ENCODE measurements at regions not wholly inside any gene's neighbourhood (a gene's known extent, or its start where the extent isn't known, plus 50 kb on each side); places are given as distances from the start of the nearest gene placed in this dataset.
A peak's percentile ranks its signal among the peaks of the same experiment; 100 is the strongest.

GRCh38 chr4:170675568-170676262 is 586.0 kb upstream of the AADAT start:
- Histone ChIP-seq H3K36me3 (ENCODE audit: control insufficient read depth in 1 of 2, insufficient read depth in 2 of 2, low read length in 1 of 2) (no peaks in the 10 kb centered on the region), H3K27ac (ENCODE audit: low read depth in 1 of 2, low read length in 2 of 2) (no peak overlapping the region), H3K27me3 (ENCODE audit: control insufficient read depth in 1 of 2, insufficient read depth in 2 of 2, low read length in 1 of 2) (no peaks in the 10 kb centered on the region), H3K4me1 (ENCODE audit: control insufficient read depth in 1 of 2, insufficient read depth in 2 of 2, low read length in 2 of 2) (peaks cover 3 to 8% of the 10 kb centered on the region in 2 donors), H3K9me3 (ENCODE audit: control insufficient read depth, low read length) (no peaks in the 10 kb centered on the region), H3K4me3 (ENCODE audit: low read length in 2 of 2) (no peak overlapping the region)
- intact Hi-C loops (cut with DNase I): loop anchor here in 1 of 2 donors (10.0 kb wide), 1 partner anchor 61 kb away; no protein-coding TSS in a partner anchor
- WGBS, 2 donors: 45 to 50% methylated on average over 2 of the region's 2 CpGs
- DNase-seq: no peak
- no peak for ATAC-seq (ENCODE audit: low FRiP score)

GRCh38 chr4:170674176-170674575 is 584.4 kb upstream of the AADAT start:
- Histone ChIP-seq H3K4me1 (ENCODE audit: control insufficient read depth in 1 of 2, insufficient read depth in 2 of 2, low read length in 2 of 2) (peaks cover 3 to 8% of the 10 kb centered on the region in 2 donors), H3K9me3 (ENCODE audit: control insufficient read depth, low read length) (no peaks in the 10 kb centered on the region), H3K36me3 (ENCODE audit: control insufficient read depth in 1 of 2, insufficient read depth in 2 of 2, low read length in 1 of 2) (no peaks in the 10 kb centered on the region), H3K4me3 (ENCODE audit: low read length in 2 of 2) (no peak overlapping the region), H3K27me3 (ENCODE audit: control insufficient read depth in 1 of 2, insufficient read depth in 2 of 2, low read length in 1 of 2) (no peaks in the 10 kb centered on the region), H3K27ac (ENCODE audit: low read depth in 1 of 2, low read length in 2 of 2) (no peak overlapping the region)
- DNase-seq: no peak
- intact Hi-C loops (cut with DNase I): loop anchor here in 1 of 2 donors (10.0 kb wide), 1 partner anchor 59 kb away; no protein-coding TSS in a partner anchor
- ATAC-seq (ENCODE audit: low FRiP score): no peak
- 76 to 80% methylated on average over 1 of the region's 1 CpG for WGBS, 2 donors

GRCh38 chr4:170672381-170672965 is 582.7 kb upstream of the AADAT start:
- H3K36me3 ChIP-seq (ENCODE audit: control insufficient read depth in 1 of 2, insufficient read depth in 2 of 2, low read length in 1 of 2): no peaks in the 10 kb centered on the region
- 0% methylated on average over 1 of the region's 1 CpG for WGBS, 2 donors
- no peaks in the 10 kb centered on the region for H3K9me3 ChIP-seq (ENCODE audit: control insufficient read depth, low read length)
- H3K4me1 ChIP-seq (ENCODE audit: control insufficient read depth in 1 of 2, insufficient read depth in 2 of 2, low read length in 2 of 2): peaks cover 3 to 8% of the 10 kb centered on the region in 2 donors
- DNase-seq: no peak
- no peak overlapping the region for H3K4me3 ChIP-seq (ENCODE audit: low read length in 2 of 2)
- H3K27ac ChIP-seq (ENCODE audit: low read depth in 1 of 2, low read length in 2 of 2): peak overlapping the region in 1 of 2 donors; percentile 63
- H3K27me3 ChIP-seq (ENCODE audit: control insufficient read depth in 1 of 2, insufficient read depth in 2 of 2, low read length in 1 of 2): no peaks in the 10 kb centered on the region
- intact Hi-C loops (cut with DNase I): loop anchor here in 1 of 2 donors (10.0 kb wide), 1 partner anchor 58 kb away; no protein-coding TSS in a partner anchor
- no peak for ATAC-seq (ENCODE audit: low FRiP score)

- no peak overlapping the region for H3K4me3 ChIP-seq (ENCODE audit: low read length in 2 of 2)
- H3K36me3 ChIP-seq (ENCODE audit: control insufficient read depth in 1 of 2, insufficient read depth in 2 of 2, low read length in 1 of 2): no peaks in the 10 kb centered on the region
- H3K27ac ChIP-seq (ENCODE audit: low read depth in 1 of 2, low read length in 2 of 2): no peak overlapping the region
- intact Hi-C loops (cut with DNase I): loop anchor here in 1 of 2 donors (10.0 kb wide), 1 partner anchor 56 kb away; no protein-coding TSS in a partner anchor
- peaks cover 3 to 10% of the 10 kb centered on the region in 2 donors for H3K4me1 ChIP-seq (ENCODE audit: control insufficient read depth in 1 of 2, insufficient read depth in 2 of 2, low read length in 2 of 2)
- ATAC-seq (ENCODE audit: low FRiP score): no peak
- DNase-seq: no peak
- WGBS, 2 donors: 48 to 94% methylated on average over 1 of the region's 1 CpG
- H3K27me3 ChIP-seq (ENCODE audit: control insufficient read depth in 1 of 2, insufficient read depth in 2 of 2, low read length in 1 of 2): no peaks in the 10 kb centered on the region
- H3K9me3 ChIP-seq (ENCODE audit: control insufficient read depth, low read length): no peaks in the 10 kb centered on the region
These were observed 581.4 kb upstream of the AADAT start for GRCh38 chr4:170671171-170671570.

GRCh38 chr4:170667814-170668213 is 578.1 kb upstream of the AADAT start:
- Histone ChIP-seq H3K4me1 (ENCODE audit: control insufficient read depth in 1 of 2, insufficient read depth in 2 of 2, low read length in 2 of 2) (peaks cover 3 to 5% of the 10 kb centered on the region in 2 donors), H3K9me3 (ENCODE audit: control insufficient read depth, low read length) (no peaks in the 10 kb centered on the region), H3K4me3 (ENCODE audit: low read length in 2 of 2) (no peak overlapping the region), H3K27me3 (ENCODE audit: control insufficient read depth in 1 of 2, insufficient read depth in 2 of 2, low read length in 1 of 2) (no peaks in the 10 kb centered on the region), H3K36me3 (ENCODE audit: control insufficient read depth in 1 of 2, insufficient read depth in 2 of 2, low read length in 1 of 2) (no peaks in the 10 kb centered on the region), H3K27ac (ENCODE audit: low read depth in 1 of 2, low read length in 2 of 2) (no peak overlapping the region)
- no peak for DNase-seq
- intact Hi-C loops (cut with DNase I): no loop called here
- 90 to 94% methylated on average over 4 of the region's 4 CpGs for WGBS, 2 donors
- no peak for ATAC-seq (ENCODE audit: low FRiP score)

GRCh38 chr4:170666909-170667308 is 577.2 kb upstream of the AADAT start:
- H3K27ac ChIP-seq (ENCODE audit: low read depth in 1 of 2, low read length in 2 of 2): no peak overlapping the region
- peaks cover 0 to 3% of the 10 kb centered on the region in 2 donors for H3K4me1 ChIP-seq (ENCODE audit: control insufficient read depth in 1 of 2, insufficient read depth in 2 of 2, low read length in 2 of 2)
- no peak overlapping the region for H3K4me3 ChIP-seq (ENCODE audit: low read length in 2 of 2)
- no peaks in the 10 kb centered on the region for H3K27me3 ChIP-seq (ENCODE audit: control insufficient read depth in 1 of 2, insufficient read depth in 2 of 2, low read length in 1 of 2)
- ATAC-seq (ENCODE audit: low FRiP score) (no peak), DNase-seq (no peak)
- 72 to 92% methylated on average over 2 of the region's 2 CpGs for WGBS, 2 donors
- H3K36me3 ChIP-seq (ENCODE audit: control insufficient read depth in 1 of 2, insufficient read depth in 2 of 2, low read length in 1 of 2): no peaks in the 10 kb centered on the region
- intact Hi-C loops (cut with DNase I): no loop called here
- no peaks in the 10 kb centered on the region for H3K9me3 ChIP-seq (ENCODE audit: control insufficient read depth, low read length)

- H3K9me3 ChIP-seq (ENCODE audit: control insufficient read depth, low read length): no peaks in the 10 kb centered on the region
- peaks cover 0 to 3% of the 10 kb centered on the region in 2 donors for H3K4me1 ChIP-seq (ENCODE audit: control insufficient read depth in 1 of 2, insufficient read depth in 2 of 2, low read length in 2 of 2)
- H3K27me3 ChIP-seq (ENCODE audit: control insufficient read depth in 1 of 2, insufficient read depth in 2 of 2, low read length in 1 of 2): no peaks in the 10 kb centered on the region
- ATAC-seq (ENCODE audit: low FRiP score): no peak
- DNase-seq: no peak
- no peak overlapping the region for H3K27ac ChIP-seq (ENCODE audit: low read depth in 1 of 2, low read length in 2 of 2)
- 51 to 53% methylated on average over 4 of the region's 4 CpGs for WGBS, 2 donors
- H3K4me3 ChIP-seq (ENCODE audit: low read length in 2 of 2): no peak overlapping the region
- intact Hi-C loops (cut with DNase I): no loop called here
- no peaks in the 10 kb centered on the region for H3K36me3 ChIP-seq (ENCODE audit: control insufficient read depth in 1 of 2, insufficient read depth in 2 of 2, low read length in 1 of 2)
These were observed 572.5 kb upstream of the AADAT start for GRCh38 chr4:170662250-170662649.

GRCh38 chr4:170657761-170658160 is 568.0 kb upstream of the AADAT start:
- Histone ChIP-seq H3K4me3 (ENCODE audit: low read length in 2 of 2) (no peak overlapping the region), H3K27me3 (ENCODE audit: control insufficient read depth in 1 of 2, insufficient read depth in 2 of 2, low read length in 1 of 2) (no peaks in the 10 kb centered on the region), H3K36me3 (ENCODE audit: control insufficient read depth in 1 of 2, insufficient read depth in 2 of 2, low read length in 1 of 2) (no peaks in the 10 kb centered on the region), H3K27ac (ENCODE audit: low read depth in 1 of 2, low read length in 2 of 2) (no peak overlapping the region), H3K9me3 (ENCODE audit: control insufficient read depth, low read length) (no peaks in the 10 kb centered on the region), H3K4me1 (ENCODE audit: control insufficient read depth in 1 of 2, insufficient read depth in 2 of 2, low read length in 2 of 2) (no peaks in the 10 kb centered on the region)
- WGBS, 2 donors: 63 to 65% methylated on average over 2 of the region's 2 CpGs
- no peak for DNase-seq
- no peak for ATAC-seq (ENCODE audit: low FRiP score)
- intact Hi-C loops (cut with DNase I): no loop called here

- ATAC-seq (ENCODE audit: low FRiP score): no peak
- Histone ChIP-seq H3K27me3 (ENCODE audit: control insufficient read depth in 1 of 2, insufficient read depth in 2 of 2, low read length in 1 of 2) (no peaks in the 10 kb centered on the region), H3K36me3 (ENCODE audit: control insufficient read depth in 1 of 2, insufficient read depth in 2 of 2, low read length in 1 of 2) (no peaks in the 10 kb centered on the region), H3K9me3 (ENCODE audit: control insufficient read depth, low read length) (no peaks in the 10 kb centered on the region), H3K4me3 (ENCODE audit: low read length in 2 of 2) (no peak overlapping the region), H3K4me1 (ENCODE audit: control insufficient read depth in 1 of 2, insufficient read depth in 2 of 2, low read length in 2 of 2) (no peaks in the 10 kb centered on the region), H3K27ac (ENCODE audit: low read depth in 1 of 2, low read length in 2 of 2) (no peak overlapping the region)
- intact Hi-C loops (cut with DNase I): no loop called here
- DNase-seq: no peak
- 45 to 52% methylated on average over 2 of the region's 2 CpGs for WGBS, 2 donors
These were observed 566.8 kb upstream of the AADAT start for GRCh38 chr4:170656506-170656905.
